Hepatic stellate cell (primary cell): ENCODE measurements at regions not wholly inside any gene's neighbourhood (a gene's known extent, or its start where the extent isn't known, plus 50 kb on each side); places are given as distances from the start of the nearest gene placed in this dataset.
A peak's percentile ranks its signal among the peaks of the same experiment; 100 is the strongest.

ENCODE experiments used
- DNase-seq: peaks from one replicate; pipeline ENCODE4 v3.0.0; 2011; ENCODE audit warnings: low spot score

GRCh38 chr14:54094765-54095164 lies 138.1 kb upstream of the BMP4 start:
- no peak for DNase-seq

DNA sequence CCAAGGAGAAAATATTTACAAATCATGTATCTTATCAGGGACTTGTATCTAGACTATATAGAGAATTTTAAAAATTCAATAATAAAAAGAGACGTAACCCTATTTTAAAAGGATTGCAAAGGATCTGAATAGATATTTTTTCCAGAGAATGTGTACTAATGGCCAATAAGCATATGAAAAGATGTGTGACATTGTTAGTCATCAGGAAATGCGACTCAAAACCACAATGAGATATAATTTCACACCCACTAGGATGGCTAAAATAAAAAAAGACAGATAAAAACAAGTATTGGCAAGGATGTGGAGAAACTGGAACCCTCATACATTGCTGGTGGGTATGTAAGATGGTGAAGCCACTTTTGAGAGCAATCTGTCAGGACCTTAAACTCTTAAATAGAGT lies 141.9 kb upstream of the BMP4 start:
- DNase-seq: no peak

DNA sequence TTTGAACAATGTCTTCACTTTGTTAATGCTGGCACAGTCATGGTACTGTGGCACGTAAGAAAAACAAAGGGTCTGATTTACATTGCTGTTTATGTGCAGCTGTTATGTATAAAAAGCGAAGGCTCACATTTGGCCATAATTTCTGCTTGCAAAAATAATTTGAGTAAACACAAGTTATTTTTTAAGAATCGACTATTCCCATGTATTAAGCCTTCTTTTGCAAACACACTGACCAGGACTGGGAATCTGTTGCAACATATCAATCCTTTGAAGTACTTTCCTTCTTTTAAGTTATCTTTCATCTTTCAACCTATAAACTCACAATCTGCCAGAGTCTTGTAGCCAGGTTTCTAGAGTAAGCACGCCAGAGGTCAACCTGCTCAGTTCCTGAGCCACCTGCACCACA lies 145.4 kb upstream of the BMP4 start:
- DNase-seq: no peak

- DNase-seq: no peak
Measured at GRCh38 chr14:54102530-54102929, 145.9 kb upstream of the BMP4 start.

DNA sequence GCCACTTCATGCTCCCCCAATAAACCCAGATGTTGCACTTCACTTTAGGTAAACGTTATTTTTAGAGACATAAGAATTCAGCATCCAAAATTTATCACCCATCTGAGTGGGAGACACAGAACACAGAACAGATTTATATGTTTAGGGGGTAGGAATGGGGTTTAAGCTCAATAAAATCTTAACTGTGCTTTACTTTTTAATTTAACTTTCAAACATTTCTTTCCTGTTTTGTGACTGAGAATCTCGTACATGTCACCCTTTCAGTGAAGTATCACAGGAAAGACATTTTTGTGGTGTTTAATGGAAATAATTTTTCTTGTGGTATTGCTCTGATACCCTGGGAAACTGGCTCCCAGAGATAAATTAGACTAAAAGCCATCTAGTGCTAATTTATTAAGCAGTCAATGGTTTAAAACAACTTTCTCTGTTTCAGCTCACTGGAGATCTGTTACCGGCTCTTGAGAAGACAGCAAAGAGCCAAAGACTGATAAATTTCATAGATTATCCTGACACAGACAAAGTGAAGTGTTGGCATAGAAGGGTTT lies 148.0 kb upstream of the BMP4 start:
- DNase-seq: no peak

GRCh38 chr14:54105406-54105805 lies 148.8 kb upstream of the BMP4 start:
- DNase-seq: no peak

- no peak for DNase-seq
Measured at GRCh38 chr14:54105898-54106297, 149.3 kb upstream of the BMP4 start.

DNA sequence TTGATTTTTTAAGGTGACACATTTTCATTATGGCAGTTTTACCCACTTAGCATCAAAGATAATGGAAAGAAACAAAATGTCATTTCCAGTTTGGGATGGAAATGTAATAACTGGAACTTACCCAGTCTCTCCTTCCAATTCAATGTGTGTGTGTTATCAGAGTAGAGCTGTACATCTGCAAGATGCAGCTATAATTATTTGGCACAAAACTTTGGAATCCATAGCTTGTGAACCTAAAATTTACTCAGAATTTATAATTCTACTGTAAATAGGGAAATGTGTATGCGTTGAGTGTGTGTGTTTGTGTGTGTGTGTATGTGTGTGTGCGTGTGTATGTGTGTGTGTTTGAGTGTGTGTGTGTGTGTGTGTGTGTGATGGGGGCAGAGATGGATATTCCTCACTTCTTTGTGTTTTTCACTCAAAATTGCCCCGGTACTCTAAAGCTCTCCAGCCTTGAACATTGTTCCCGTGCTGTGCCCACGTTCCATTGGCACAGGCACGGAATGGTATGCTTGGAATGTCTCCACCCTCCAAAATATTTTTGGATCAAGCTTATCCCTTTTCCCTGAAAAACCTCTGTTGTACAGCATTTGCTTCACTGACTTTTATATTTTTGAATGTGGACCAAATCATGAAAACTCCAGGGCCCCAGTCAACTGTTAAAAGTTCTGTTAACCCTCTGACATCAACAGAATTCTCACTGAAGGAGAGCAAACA lies 150.2 kb upstream of the BMP4 start:
- DNase-seq: peak; percentile 14

- DNase-seq: peak; percentile 24
Measured at GRCh38 chr14:54108481-54109471, 152.2 kb upstream of the BMP4 start.

DNA sequence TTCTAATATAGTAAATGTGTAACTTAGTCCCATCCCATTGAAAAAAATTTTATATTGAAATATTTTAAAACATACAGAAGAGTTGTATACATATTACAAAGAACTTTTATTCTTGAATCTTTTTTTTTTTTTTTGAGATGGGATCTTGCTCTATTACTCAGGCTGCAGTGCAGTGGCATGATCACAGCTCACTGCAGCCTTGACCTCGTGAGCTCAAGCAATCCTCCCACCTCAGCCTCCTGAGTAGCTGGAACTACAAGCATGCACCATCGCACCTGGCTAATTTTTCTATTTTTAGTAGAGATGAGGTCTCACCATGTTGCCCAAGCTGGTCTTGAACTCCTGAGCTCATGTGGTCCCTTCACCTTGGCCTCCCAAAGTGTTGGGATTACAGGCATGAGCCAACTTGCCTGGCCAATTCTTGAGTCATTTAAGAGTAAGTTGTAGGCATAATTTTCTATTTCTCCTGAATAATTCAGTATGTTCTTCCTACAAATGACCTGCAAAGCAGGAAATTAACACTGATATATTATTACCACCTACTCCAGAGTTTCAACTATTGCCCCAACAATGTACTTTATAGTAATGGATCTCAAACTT lies 153.0 kb upstream of the BMP4 start:
- DNase-seq: no peak

DNA sequence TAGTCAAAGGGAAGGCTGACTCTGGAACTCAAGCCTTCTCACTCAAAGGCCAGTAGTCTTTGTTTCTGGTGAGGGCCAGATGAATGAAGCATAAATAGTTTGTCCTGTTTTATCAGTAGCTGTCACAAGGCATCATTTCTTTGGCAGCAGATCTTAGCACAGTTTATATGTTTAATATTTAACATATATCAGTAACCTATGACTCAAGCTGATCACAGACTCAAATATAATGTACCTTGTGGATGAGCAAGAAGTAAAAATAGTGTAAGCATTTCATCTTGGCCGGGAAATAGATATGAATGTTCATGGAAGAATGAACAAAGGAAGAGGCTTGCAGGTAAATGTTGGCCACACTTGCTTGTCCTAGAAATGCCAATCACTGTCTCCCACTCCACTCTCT lies 158.3 kb upstream of the BMP4 start:
- no peak for DNase-seq

DNA sequence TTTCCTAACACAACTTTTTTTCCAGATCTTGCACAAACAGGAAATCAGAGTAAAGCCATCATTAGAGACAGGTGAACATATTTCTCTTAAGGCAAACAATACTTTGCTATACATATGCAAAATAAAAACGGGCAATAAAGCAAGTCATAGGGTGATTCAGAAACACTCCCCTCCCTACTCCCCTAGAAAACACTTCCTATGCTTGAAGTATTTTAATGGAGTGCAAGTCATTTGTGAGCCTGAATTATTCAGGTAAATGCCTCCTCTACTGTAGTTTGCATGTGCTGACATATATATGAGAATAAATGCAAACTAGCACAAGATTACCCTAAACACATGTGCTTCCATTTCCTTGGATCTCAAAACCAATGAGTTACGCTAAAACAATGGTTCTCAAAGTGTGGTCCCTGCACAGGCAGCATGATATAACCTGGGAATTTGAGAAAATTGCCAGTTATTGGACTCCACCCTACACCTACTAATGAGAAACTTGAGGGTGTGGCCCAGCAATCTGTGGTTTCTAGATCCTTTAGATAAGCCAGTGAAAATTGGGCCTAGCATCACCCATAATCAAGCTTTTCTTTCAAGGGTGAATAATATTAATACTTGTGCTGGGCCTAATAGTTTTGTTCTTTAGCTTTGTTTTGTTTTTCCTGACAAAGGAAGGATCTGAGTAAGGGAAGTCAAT lies 159.7 kb upstream of the BMP4 start:
- DNase-seq: no peak

GRCh38 chr14:54116972-54117371 lies 160.3 kb upstream of the BMP4 start:
- peak; percentile 5 for DNase-seq

DNA sequence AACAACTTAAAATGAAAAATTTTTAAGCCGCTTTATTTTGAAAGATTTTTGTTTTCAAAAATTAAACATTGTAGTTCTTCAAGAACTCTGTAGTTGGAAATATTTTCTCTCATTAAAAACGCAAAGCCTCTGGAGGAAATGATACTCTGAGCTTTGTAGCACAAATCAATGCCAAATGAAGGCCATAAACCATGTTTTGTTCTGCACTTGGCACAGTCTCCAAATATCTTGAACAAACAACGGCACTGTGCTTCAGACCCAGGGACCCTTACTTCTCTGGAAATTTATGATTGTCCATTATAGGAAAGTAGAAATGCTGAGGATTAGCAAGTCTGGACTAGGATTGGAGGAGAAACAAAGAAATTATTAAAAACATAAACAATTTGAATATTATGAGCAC lies 160.8 kb upstream of the BMP4 start:
- DNase-seq: no peak

DNA sequence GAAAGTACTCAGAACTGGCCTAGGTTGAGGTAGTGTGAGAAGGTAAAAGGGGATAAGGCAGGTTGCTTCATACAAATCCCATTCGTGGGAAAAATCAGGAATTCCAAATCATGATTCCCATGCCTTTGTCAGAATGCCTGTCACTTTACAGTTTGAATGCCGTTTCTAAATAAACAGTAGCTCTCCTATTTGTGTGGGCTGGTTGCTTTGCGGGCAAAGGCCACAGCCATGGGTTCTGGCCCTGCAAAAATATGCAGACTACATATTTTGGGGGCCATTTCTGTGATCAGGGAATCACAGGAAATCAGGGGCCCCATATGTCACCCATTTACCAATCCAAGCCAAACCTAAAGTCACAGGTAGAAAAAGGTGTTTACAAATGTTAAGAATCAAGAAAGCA lies 161.3 kb upstream of the BMP4 start:
- no peak for DNase-seq

DNA sequence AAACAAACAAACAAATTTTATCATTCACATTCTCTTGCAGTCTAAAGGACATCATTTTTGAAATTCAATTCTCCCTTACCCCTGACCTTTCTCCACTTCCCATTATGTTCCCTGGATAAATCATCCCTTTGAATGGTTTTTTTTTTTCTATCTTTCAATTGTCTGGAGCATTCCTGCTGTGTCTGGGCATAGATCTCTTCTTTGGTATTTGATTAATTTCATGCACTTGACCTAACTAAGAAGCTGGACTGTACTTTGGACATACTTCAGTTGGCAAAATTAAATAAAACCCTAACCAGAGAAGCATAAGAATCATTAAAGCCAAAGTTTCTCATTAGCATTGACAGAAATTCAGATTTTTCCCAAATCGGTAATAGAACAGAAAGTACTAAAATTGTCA lies 163.6 kb upstream of the BMP4 start:
- no peak for DNase-seq

DNA sequence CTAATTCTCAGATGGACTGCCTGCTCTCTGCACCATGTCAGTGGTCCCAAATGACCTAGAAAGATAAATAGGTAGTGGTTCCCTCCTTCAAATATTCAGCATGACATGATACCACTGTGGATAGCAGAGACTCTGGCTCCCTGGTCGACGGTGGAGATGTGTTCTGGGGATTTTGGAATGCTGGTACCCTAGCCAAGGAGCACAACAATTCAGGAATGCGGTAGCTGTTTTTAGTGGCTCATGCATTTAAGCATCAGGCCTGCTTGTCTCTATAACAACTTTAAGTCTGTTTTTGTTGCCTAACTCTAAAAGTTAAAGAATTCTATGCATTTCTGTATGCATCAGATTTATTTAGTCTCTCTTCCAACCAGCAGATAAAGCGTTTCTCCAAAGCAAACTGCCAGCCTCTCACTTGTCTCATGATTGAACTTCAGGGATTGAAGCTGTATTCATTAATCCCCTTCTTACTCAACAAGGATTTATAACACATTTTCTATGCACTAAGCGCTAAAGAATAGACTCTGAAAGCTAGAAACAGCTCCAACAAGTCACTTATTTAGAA lies 164.9 kb upstream of the BMP4 start:
- no peak for DNase-seq

- no peak for DNase-seq
Measured at GRCh38 chr14:54123841-54124240, 167.2 kb upstream of the BMP4 start.

GRCh38 chr14:54125109-54125508 lies 168.5 kb upstream of the BMP4 start:
- no peak for DNase-seq

- no peak for DNase-seq
Measured at GRCh38 chr14:54126947-54127346, 170.3 kb upstream of the BMP4 start.

DNA sequence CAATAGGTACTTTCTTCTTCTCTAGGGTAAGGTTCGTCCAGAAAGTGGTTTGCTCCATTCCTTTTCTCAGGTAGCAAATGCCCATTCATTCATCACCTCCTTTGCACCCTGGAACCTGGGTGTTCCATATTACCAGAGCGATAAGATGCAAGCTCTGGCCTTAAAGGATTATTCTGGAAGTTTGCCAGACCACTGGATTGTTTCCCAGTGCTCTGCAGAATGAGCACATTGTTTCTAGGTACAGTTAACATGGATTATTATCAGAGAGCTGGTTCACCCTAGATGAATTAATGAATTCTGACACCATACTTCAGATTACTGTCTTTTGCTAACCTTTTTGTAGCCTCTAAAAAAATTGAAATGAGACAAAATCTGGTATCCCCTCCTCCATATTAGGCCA lies 170.9 kb upstream of the BMP4 start:
- no peak for DNase-seq
